GM12892 (cell line): ENCODE measurements at regions not wholly inside any gene's neighbourhood (a gene's known extent, or its start where the extent isn't known, plus 50 kb on each side); places are given as distances from the start of the nearest gene placed in this dataset.

ENCODE experiments used
- POLR2A ChIP-seq: IDR thresholded peaks from 2 replicates; pipeline ENCODE4 v1.6.1; 2011; ENCODE audit warnings: low read depth, low read length, control low read depth
- POLR2AphosphoS5 ChIP-seq: IDR thresholded peaks from 2 replicates; pipeline ENCODE4 v1.6.1; 2011; ENCODE audit warnings: low read depth, low read length, control low read depth
- TAF1 ChIP-seq: IDR thresholded peaks from 2 replicates; pipeline ENCODE4 v1.6.1; 2011; ENCODE audit warnings: low read depth, mild to moderate bottlenecking, control low read depth, low read length, borderline replicate concordance

- no peak for TF ChIP-seq POLR2AphosphoS5
- no peak for TF ChIP-seq POLR2A
- no peak for TF ChIP-seq TAF1
Measured at GRCh38 chr20:1813101-1813529, 82.1 kb upstream of the SIRPA start.
